Pancreas (tissue), 10 donors: ENCODE measurements at regions not wholly inside any gene's neighbourhood (a gene's known extent, or its start where the extent isn't known, plus 50 kb on each side); places are given as distances from the start of the nearest gene placed in this dataset.

Source experiments
- ATAC-seq, 4 donors: fragments of 200-7000 bp; cut with Tn5 transposase; one replicate each; pipeline versions ENCODE4 v1.8.0 to v1.9.1; 2020; ENCODE audit warnings: mild to moderate bottlenecking in 4 of 4, moderate library complexity in 4 of 4
- DNase-seq, 6 donors: peaks; one replicate each; pipeline ENCODE4 v3.0.0-alpha.2; 2020
- FAIRE-seq: peaks from 2 replicates; lab custom pipeline; 2012; peaks lifted over from hg19 to GRCh38; lab: Jason Lieb, UNC
- H3K27ac ChIP-seq, 4 donors: fragments of 200-600 bp; sonication (generic); 1 replicate in 3 of 4; 2 replicates in 1 of 4; pipeline versions ENCODE4 v1.5.0 to v1.8.0; 2020
- H3K27me3 ChIP-seq, 4 donors: fragments of 200-600 bp; one replicate each; pipeline ENCODE4 v1.8.0; 2021
- H3K36me3 ChIP-seq, 3 donors: fragments of 200-600 bp; sonication (generic) in 1 of 3; one replicate each; pipeline versions ENCODE4 v1.5.0 to v1.8.0; 2020 to 2021
- H3K4me1 ChIP-seq, 3 donors: fragments of 200-600 bp; one replicate each; pipeline ENCODE4 v1.8.0; 2021
- H3K4me3 ChIP-seq, 4 donors: fragments of 200-600 bp; sonication (generic) in 2 of 4; one replicate each; pipeline versions ENCODE4 v1.5.0 to v1.8.0; 2020 to 2021
- H3K9me3 ChIP-seq, 4 donors: fragments of 200-600 bp; one replicate each; pipeline ENCODE4 v1.8.0; 2021
- WGBS, 2 donors: extraction: QIAGEN DNeasy Blood & Tissue Kit; methylation state at CpG; one replicate each; pipeline ENCODE4 v1.1.7; 2013; 5-methylcytosine and 5-hydroxymethylcytosine counted together
- intact Hi-C, 3 donors: fragments of 100-400 bp; cut with DNase I; formaldehyde crosslinking; loops; one replicate each; pipeline versions ENCODE4 v1.11.1 to v1.14.2; 2022
- TF ChIP-seq, protein P1 (sequence below), 4 donors: fragments of 200-600 bp; sonication (generic) in 3 of 4; IDR thresholded peaks; one replicate each; pipeline versions ENCODE4 v1.5.0 to v1.8.0; 2021; ENCODE audit warnings: antibody characterized with exemption in 4 of 4
- donor health status: healthy with polysubstance abuse.
- donor health status: DM: no; HTN: no; CAD: no; lungs with moderate emphysema.
- donor health status: DM: no; HTN: no; CAD: no.
- donor health status: control.
- donor health status: control.
- donor health status: Bipolar disorder and iron deficiency.
- donor health status: DM: yes; HTN: yes; CAD: no.
- donor health status: DM: no; HTN: no; CAD: no.
- donor health status: DM: no; HTN: no; CAD: no.
- donor health status: DM: yes; HTN: yes; CAD: no.

DNA sequence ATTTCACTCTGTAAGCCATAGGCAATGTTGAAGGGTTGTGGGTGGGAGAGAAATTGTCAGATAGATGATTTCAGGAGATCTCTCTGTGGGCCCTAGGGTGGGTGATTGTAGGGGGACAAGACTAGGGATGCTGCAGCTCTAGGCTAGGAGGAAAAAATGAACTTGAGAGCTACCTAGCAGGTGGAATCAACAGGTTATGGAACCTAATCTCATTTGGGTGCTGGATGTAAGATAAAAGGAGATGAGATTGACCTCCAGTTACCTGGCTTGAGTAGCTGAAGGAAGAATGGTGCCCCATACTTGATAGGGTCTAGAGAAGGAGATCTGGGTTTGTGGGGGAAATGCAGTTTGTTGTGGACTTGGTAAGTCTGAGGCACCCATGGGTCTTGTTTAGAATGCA, 396.5 kb downstream of the RRAGC start:
- DNase-seq (no peak), FAIRE-seq (no peak), ATAC-seq (no peak)
- intact Hi-C loops, result no loop called here
- H3K27me3 ChIP-seq, result no peaks in the 10 kb centered on the region
- H3K27ac ChIP-seq, result no peak overlapping the region
- H3K4me3 ChIP-seq, result no peak overlapping the region
- no peaks in the 10 kb centered on the region for H3K9me3 ChIP-seq
- TF ChIP-seq, protein P1, sequence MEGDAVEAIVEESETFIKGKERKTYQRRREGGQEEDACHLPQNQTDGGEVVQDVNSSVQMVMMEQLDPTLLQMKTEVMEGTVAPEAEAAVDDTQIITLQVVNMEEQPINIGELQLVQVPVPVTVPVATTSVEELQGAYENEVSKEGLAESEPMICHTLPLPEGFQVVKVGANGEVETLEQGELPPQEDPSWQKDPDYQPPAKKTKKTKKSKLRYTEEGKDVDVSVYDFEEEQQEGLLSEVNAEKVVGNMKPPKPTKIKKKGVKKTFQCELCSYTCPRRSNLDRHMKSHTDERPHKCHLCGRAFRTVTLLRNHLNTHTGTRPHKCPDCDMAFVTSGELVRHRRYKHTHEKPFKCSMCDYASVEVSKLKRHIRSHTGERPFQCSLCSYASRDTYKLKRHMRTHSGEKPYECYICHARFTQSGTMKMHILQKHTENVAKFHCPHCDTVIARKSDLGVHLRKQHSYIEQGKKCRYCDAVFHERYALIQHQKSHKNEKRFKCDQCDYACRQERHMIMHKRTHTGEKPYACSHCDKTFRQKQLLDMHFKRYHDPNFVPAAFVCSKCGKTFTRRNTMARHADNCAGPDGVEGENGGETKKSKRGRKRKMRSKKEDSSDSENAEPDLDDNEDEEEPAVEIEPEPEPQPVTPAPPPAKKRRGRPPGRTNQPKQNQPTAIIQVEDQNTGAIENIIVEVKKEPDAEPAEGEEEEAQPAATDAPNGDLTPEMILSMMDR (IDR thresholded peaks at IDR 0.05), result no peak
- no peaks in the 10 kb centered on the region for H3K36me3 ChIP-seq
- no peaks in the 10 kb centered on the region for H3K4me1 ChIP-seq

DNA sequence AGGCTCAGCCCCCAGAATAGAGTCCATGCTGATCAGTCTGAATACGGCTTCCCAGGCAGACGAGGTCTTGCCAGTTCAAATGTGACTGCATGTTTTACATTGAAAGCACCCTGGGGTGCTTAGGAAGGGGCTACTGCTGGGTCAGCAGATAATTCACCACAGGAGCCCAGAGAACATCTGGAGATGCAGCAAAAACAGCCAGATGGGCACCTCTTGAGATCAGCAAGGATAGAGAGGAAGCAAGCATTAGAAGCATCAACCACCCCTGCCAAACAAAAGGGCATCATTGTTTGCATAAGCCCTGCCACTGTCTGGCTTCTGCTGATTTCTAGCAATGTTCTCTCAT, 403.1 kb downstream of the RRAGC start:
- intact Hi-C loops, result no loop called here
- Histone ChIP-seq H3K4me3 (no peak overlapping the region), H3K27me3 (no peaks in the 10 kb centered on the region), H3K36me3 (no peaks in the 10 kb centered on the region), H3K27ac (no peak overlapping the region), H3K4me1 (no peaks in the 10 kb centered on the region), H3K9me3 (no peaks in the 10 kb centered on the region)
- 24 to 35% methylated on average over 2 of the region's 2 CpGs for WGBS, 2 donors
- FAIRE-seq (no peak), DNase-seq (no peak), ATAC-seq (no peak)
- TF ChIP-seq, protein P1 (IDR thresholded peaks at IDR 0.05), result no peak

GRCh38 chr1:38455829-38456530, 403.6 kb downstream of the RRAGC start:
- H3K9me3 ChIP-seq, result no peaks in the 10 kb centered on the region
- ATAC-seq, result no peak
- H3K27me3 ChIP-seq, result no peaks in the 10 kb centered on the region
- H3K36me3 ChIP-seq, result no peaks in the 10 kb centered on the region
- H3K4me3 ChIP-seq, result no peak overlapping the region
- TF ChIP-seq, protein P1 (IDR thresholded peaks at IDR 0.05), result no peak
- DNase-seq, result no peak
- no peak for FAIRE-seq
- WGBS, 2 donors, result 37 to 46% methylated on average over 16 of the region's 16 CpGs
- no peaks in the 10 kb centered on the region for H3K4me1 ChIP-seq
- intact Hi-C loops, result no loop called here
- no peak overlapping the region for H3K27ac ChIP-seq

DNA sequence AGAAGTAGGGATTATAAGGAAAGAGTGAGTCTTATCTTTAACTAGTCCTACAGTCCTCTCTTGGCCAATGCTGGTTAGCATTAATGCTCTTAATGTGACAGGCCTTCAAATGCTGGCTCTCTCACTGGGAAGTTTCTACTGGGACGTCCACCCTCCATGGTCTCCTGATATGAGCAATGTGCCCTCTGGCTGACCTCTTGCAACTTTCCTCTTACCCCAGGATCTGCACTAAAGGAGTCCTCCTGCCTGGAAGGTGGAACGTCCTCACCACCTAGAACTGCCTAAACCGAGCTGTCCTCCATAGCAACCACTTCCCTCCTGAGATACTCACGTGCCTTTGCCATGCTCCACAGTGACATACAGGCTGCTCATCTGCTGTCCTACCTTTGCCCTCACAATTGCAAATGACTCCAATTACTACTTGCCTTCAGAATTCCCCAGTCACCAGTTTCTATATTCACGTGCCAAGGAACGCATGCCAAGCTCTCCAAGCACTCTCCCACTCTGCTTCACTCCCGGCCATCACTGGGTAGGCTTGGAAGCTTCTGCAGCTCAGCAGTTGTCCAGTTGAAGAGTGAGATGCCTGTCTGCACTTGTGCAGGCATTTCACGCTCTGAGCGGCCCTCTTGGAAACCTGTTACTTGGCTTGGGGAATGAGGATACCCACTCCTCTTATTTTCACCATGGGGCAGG, 404.7 kb downstream of the RRAGC start:
- H3K36me3 ChIP-seq, result no peaks in the 10 kb centered on the region
- intact Hi-C loops, result no loop called here
- no peak overlapping the region for H3K4me3 ChIP-seq
- ATAC-seq (no peak), DNase-seq (no peak), FAIRE-seq (no peak)
- H3K4me1 ChIP-seq, result no peaks in the 10 kb centered on the region
- no peaks in the 10 kb centered on the region for H3K9me3 ChIP-seq
- WGBS, 2 donors, result 61 to 76% methylated on average over 9 of the region's 9 CpGs
- no peaks in the 10 kb centered on the region for H3K27me3 ChIP-seq
- no peak overlapping the region for H3K27ac ChIP-seq
- TF ChIP-seq, protein P1 (IDR thresholded peaks at IDR 0.05), result no peak

- Histone ChIP-seq H3K4me1 (no peaks in the 10 kb centered on the region), H3K9me3 (no peaks in the 10 kb centered on the region), H3K27me3 (no peaks in the 10 kb centered on the region), H3K36me3 (no peaks in the 10 kb centered on the region), H3K27ac (no peak overlapping the region), H3K4me3 (no peak overlapping the region)
- ATAC-seq, result no peak
- 81 to 87% methylated on average over 5 of the region's 5 CpGs for WGBS, 2 donors
- intact Hi-C loops, result no loop called here
- no peak for DNase-seq
- TF ChIP-seq, protein P1 (IDR thresholded peaks at IDR 0.05), result no peak
- FAIRE-seq, result no peak
Observed at GRCh38 chr1:38454236-38454635, 405.3 kb downstream of the RRAGC start.
